Upper lobe of right lung (tissue), 1 donor: ENCODE measurements at regions not wholly inside any gene's neighbourhood (a gene's known extent, or its start where the extent isn't known, plus 50 kb on each side); places are given as distances from the start of the nearest gene placed in this dataset.

ENCODE experiments used
- ATAC-seq: fragments of 200-7000 bp; cut with Tn5 transposase; one replicate; pipeline ENCODE4 v1.9.1; 2020; ENCODE audit warnings: mild to moderate bottlenecking, moderate library complexity
- DNase-seq: peaks from one replicate; pipeline ENCODE4 v3.0.0-alpha.2; 2020
- H3K27ac ChIP-seq: fragments of 200-600 bp; one replicate; pipeline ENCODE4 v1.8.0; 2022
- H3K27me3 ChIP-seq: fragments of 200-600 bp; one replicate; pipeline ENCODE4 v1.8.0; 2022; ENCODE audit warnings: mild to moderate bottlenecking
- H3K36me3 ChIP-seq: fragments of 200-600 bp; one replicate; pipeline ENCODE4 v1.8.0; 2022
- H3K4me1 ChIP-seq: fragments of 200-600 bp; one replicate; pipeline ENCODE4 v1.8.0; 2022
- H3K4me3 ChIP-seq: fragments of 200-600 bp; one replicate; pipeline ENCODE4 v1.8.0; 2022; ENCODE audit warnings: mild to moderate bottlenecking
- H3K9me3 ChIP-seq: fragments of 200-600 bp; one replicate; pipeline ENCODE4 v1.8.0; 2022
- CTCF ChIP-seq: fragments of 200-600 bp; IDR thresholded peaks from one replicate; pipeline ENCODE4 v1.8.0; 2022; ENCODE audit warnings: antibody characterized with exemption
- intact Hi-C: fragments of 100-400 bp; cut with DNase I; formaldehyde crosslinking; loops from one replicate; pipeline ENCODE4 v1.11.0; 2022
- donor health status: DM: no; HTN: yes; CAD: no; lungs with severe emphysema.

- H3K4me1 ChIP-seq: no peaks in the 10 kb centered on the region
- no peaks in the 10 kb centered on the region for H3K27me3 ChIP-seq
- no peaks in the 10 kb centered on the region for H3K9me3 ChIP-seq
- intact Hi-C loops: no loop called here
- ATAC-seq: no peak
- no peaks in the 10 kb centered on the region for H3K36me3 ChIP-seq
- H3K27ac ChIP-seq: no peak overlapping the region
- no peak overlapping the region for H3K4me3 ChIP-seq
- TF ChIP-seq CTCF: no peak
- DNase-seq: no peak
Observed at GRCh38 chr20:58044286-58044685, 184.2 kb downstream of the ANKRD60 start.

GRCh38 chr20:58043236-58044140 lies 185.0 kb downstream of the ANKRD60 start:
- H3K4me3 ChIP-seq: no peak overlapping the region
- H3K36me3 ChIP-seq: no peaks in the 10 kb centered on the region
- H3K9me3 ChIP-seq: no peaks in the 10 kb centered on the region
- H3K4me1 ChIP-seq: no peaks in the 10 kb centered on the region
- H3K27me3 ChIP-seq: no peaks in the 10 kb centered on the region
- TF ChIP-seq CTCF: no peak
- H3K27ac ChIP-seq: no peak overlapping the region
- DNase-seq (no peak), ATAC-seq (no peak)
- intact Hi-C loops: no loop called here

GRCh38 chr20:58042591-58042990 lies 185.9 kb downstream of the ANKRD60 start:
- intact Hi-C loops: no loop called here
- no peak for ATAC-seq
- TF ChIP-seq CTCF: no peak

GRCh38 chr20:58040447-58041290 lies 187.8 kb downstream of the ANKRD60 start:
- no peak for ATAC-seq
- no peaks in the 10 kb centered on the region for H3K9me3 ChIP-seq

More at GRCh38 chr20:58042591-58042990, 185.9 kb downstream of the ANKRD60 start:
- no peak for DNase-seq
- H3K4me1 ChIP-seq: no peaks in the 10 kb centered on the region
- no peaks in the 10 kb centered on the region for H3K36me3 ChIP-seq
- H3K4me3 ChIP-seq: no peak overlapping the region
- no peaks in the 10 kb centered on the region for H3K27me3 ChIP-seq
- H3K9me3 ChIP-seq: no peaks in the 10 kb centered on the region
- no peak overlapping the region for H3K27ac ChIP-seq

More at GRCh38 chr20:58040447-58041290, 187.8 kb downstream of the ANKRD60 start:
- intact Hi-C loops: no loop called here
- TF ChIP-seq CTCF: no peak
- Histone ChIP-seq H3K36me3 (no peaks in the 10 kb centered on the region), H3K27me3 (no peaks in the 10 kb centered on the region), H3K4me1 (no peaks in the 10 kb centered on the region), H3K27ac (no peak overlapping the region), H3K4me3 (no peak overlapping the region)
- no peak for DNase-seq
